HG02759 (cell line): ENCODE measurements at regions not wholly inside any gene's neighbourhood (a gene's known extent, or its start where the extent isn't known, plus 50 kb on each side); places are given as distances from the start of the nearest gene placed in this dataset.
"Not testable (repeated sequence)": the region's sequence is repeated elsewhere in the genome, so short reads cannot be mapped to it uniquely, and the experiment has no call there.

Experiments
- ATAC-seq: cut with Tn5 transposase; IDR thresholded peaks from one replicate; pipeline ENCODE4 v1.9.1; 2021; ENCODE audit warnings: mild to moderate bottlenecking, moderate library complexity; ENCODE audit not compliant: unreplicated experiment

- ATAC-seq, result no peak
Observed at GRCh38 chr14:98189511-98189910, 1082.5 kb downstream of the BCL11B start.

GRCh38 chr14:98189944-98190343 lies 1082.1 kb downstream of the BCL11B start:
- ATAC-seq, result no peak

GRCh38 chr14:98192946-98193345 lies 1079.1 kb downstream of the BCL11B start:
- ATAC-seq, result no peak

DNA sequence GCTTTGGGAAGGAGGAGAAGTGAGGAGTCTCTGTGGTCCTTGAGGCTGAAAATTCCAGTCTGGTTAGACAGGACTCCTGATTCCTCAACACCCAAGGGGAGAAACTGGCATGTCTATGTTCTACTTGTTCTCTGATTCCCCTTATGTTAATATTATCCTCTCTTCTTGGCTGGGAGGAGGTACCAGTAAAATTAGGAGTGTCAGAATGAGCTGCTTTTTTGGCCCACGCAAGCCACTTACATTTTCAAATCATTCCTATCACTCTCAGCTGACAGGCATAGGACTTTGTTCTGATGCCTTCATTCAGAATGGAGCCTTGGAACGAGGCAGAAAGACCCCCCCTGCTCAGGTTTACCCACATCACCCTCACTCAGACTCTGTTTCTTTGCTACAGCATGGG lies 1077.2 kb downstream of the BCL11B start:
- ATAC-seq, result no peak

DNA sequence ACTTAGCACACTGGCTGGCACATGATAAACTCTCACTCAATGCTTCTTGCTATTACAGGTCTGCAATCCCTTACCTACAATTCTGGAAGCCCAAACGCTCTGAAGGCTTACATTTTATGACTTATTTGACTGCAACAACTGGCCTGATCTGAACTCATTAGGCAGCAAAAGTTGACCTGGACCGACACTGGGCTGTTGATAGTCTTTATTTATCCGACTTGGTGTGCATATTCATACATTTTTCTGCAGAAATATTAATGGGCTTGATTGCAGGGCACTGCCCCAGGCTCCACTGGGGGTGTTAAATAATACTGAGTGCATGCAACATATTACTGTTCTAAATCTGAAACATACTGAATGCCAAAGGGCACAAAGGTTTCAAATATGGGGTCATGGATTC lies 1076.7 kb downstream of the BCL11B start:
- no peak for ATAC-seq

DNA sequence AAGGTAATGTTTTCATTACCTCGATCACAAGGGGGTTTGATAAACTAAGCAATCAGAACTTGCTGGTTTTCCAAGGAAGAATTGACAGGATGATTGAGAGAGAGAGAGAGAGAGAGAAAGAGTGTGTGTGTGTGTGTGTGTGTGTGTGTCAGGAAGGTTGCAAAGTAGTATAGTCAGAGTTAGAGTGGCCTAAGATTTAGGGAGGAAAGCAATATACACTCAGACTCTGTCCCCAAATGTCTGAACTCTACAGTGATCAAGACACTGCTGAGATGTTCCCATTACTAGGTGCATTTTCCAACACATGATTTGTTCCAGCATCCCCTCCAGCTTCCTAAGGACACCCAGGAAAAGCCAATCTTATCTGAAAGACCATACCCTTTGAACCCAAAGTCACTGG lies 1074.1 kb downstream of the BCL11B start:
- no peak for ATAC-seq

DNA sequence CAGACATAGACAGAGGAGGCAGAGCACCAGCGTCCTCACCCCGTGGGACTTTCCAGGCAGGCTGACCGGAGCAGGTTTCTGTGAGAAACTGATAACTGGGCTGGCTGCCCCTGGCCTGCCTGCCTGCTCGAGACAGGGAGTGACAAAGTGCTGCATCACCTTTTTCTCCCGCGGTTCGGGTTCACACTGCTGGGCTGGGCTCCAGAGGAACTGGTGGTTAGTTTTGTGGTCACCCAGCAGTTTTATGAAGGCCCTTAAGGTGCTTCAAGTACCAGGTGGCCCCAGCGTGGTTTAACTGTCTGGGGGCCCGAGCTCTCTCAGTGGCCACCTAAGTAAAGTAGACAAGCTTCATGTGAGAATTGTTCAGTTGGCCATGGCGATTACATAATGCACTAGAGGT lies 1073.6 kb downstream of the BCL11B start:
- ATAC-seq, result no peak

GRCh38 chr14:98200601-98201000 lies 1071.4 kb downstream of the BCL11B start:
- ATAC-seq, result no peak

DNA sequence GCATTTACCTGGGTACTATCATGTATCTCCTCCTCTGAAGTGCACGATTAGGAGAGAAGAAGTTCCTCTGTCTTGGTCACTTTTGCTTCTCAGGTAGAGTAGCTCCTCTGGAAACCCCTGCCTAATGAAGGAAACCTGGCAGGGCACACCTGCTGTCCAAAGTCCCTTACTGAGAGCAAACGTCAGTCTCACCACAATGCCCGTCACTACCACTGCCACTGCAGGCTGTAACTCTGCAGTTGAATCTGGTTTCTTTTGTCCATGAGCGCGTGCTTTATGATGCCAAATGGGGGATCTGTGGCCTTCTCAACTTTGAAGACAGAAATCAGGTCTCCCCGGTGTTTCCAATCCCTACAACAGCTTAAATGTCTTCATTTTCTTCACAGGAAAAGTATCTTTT lies 1068.6 kb downstream of the BCL11B start:
- no peak for ATAC-seq

GRCh38 chr14:98204139-98204538 lies 1067.9 kb downstream of the BCL11B start:
- ATAC-seq, result no peak

GRCh38 chr14:98207415-98207814 lies 1064.6 kb downstream of the BCL11B start:
- no peak for ATAC-seq

- ATAC-seq, result no peak
Observed at GRCh38 chr14:98208211-98208611, 1063.8 kb downstream of the BCL11B start.

DNA sequence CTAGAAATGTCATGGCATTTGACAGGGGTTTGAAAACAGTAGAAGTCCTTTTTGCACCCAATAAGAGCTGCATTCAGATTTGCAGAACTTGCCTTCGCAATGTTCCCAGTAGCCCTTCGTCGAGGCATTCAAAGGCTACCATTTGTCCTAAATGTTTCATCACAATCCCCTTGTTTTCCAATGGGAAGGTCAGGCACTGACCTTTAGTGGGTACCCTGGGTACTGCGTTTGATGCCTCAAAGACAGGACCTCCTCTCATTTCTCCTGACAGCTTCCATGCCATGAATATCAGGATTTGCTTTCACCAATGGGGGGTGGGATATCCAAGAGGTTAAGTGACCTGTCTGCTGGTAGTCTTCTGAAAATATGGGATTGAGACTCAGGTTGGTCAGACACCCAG lies 1063.1 kb downstream of the BCL11B start:
- ATAC-seq, result no peak

GRCh38 chr14:98210045-98210672 lies 1061.8 kb downstream of the BCL11B start:
- ATAC-seq, result no peak

- ATAC-seq, result no peak
Observed at GRCh38 chr14:98217530-98217929, 1054.5 kb downstream of the BCL11B start.

- no peak for ATAC-seq
Observed at GRCh38 chr14:98218218-98218617, 1053.8 kb downstream of the BCL11B start.

- ATAC-seq, result no peak
Observed at GRCh38 chr14:98219638-98220037, 1052.4 kb downstream of the BCL11B start.

DNA sequence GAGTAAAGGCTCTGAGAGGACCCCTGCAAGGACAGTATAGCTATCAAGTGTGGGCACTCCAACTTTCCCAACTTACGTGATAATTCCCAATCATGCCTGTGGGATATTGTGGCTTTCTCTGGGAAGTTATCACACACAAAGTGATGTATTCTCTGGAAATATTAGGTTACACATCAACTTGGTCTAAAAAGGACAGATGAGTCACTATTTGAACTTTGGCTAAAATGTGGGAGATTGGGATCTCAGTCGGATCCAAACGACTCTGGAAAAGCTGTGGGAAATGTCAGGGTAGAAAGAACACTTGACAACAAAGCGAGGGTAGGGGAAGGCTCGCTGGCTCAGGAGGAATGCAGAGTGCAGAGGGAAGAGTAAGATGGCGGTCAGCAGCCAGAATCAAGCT lies 1048.9 kb downstream of the BCL11B start:
- no peak for ATAC-seq

DNA sequence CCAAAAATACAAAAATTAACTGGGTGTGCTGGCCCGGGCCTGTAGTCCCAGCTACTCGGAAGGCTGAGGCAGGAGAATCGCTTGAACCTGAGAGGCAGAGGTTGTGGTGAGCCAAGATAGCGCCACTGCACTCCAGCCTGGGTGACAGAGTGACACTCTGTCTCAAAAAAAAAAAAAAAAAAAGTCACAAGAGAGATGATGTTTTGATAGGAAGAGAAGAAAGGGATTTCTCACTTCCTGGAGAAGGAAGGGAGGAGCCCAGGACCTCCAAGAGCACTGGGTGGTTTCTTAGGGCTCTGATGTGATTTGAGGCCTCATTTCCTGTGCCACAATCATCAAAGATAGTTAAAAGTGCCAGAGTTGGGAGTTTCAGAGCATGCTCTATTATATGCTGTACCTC lies 1048.3 kb downstream of the BCL11B start:
- not testable (repeated sequence) for ATAC-seq

GRCh38 chr14:98226411-98226810 lies 1045.6 kb downstream of the BCL11B start:
- ATAC-seq, result no peak

DNA sequence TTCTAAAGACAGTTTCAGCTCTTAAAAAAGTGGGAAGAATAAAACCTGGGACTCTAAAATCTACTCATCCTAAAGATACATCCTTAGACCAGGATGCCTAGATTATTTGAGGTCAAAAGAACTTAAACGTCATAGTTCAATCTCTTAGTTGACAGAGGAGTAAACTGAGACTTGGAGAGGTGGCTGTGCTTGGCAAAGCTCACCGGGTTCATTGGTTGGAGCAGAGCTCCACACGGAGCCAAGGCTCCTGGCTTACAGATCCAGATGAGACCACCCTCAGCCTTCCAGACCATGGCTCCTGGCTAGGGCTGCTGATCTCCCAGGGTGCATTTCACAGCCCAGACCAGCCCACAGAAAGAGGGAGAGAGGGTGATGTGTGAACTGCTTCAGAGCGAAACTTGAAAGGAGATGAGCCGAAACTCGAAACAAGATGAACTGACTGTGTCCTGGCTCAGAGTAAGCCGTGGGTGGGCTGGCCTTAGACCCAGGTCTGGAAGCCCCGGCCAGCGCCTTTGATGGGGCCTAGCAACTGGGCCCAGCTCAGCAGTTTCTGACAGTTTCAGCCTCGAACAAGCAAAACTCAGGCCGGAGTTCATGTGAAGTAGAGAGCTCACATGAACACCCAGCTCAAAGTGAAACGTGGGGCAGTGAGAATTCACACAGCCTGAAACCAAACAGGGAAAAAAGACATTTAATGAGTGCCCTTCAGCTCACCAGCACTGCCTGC lies 1044.8 kb downstream of the BCL11B start:
- no peak for ATAC-seq

- no peak for ATAC-seq
Observed at GRCh38 chr14:98227727-98228111, 1044.3 kb downstream of the BCL11B start.
